HEK293T (cell line): ENCODE measurements at regions not wholly inside any gene's neighbourhood (a gene's known extent, or its start where the extent isn't known, plus 50 kb on each side); places are given as distances from the start of the nearest gene placed in this dataset.

Source experiments
- CTCF ChIA-PET: fragments of 350-600 bp; formaldehyde crosslinking; extraction: SDS; loops from one replicate; lab custom pipeline; 2021; ENCODE audit warnings: antibody characterized with exemption, inconsistent platforms; lab: Yijun Ruan, JAX
- POLR2A ChIA-PET: fragments of 350-600 bp; formaldehyde crosslinking; extraction: SDS; loops from one replicate; lab custom pipeline; 2020; ENCODE audit warnings: antibody characterized with exemption, inconsistent platforms; lab: Yijun Ruan, JAX
- DNase-seq: peaks from one replicate; pipeline ENCODE4 v3.0.0; 2012; ENCODE audit warnings: mixed read lengths; ENCODE audit errors: extremely low spot score
- ARNT ChIP-seq: fragments of 450-650 bp; IDR thresholded peaks from 2 replicates; pipeline ENCODE4 v1.6.1; 2017; ENCODE audit warnings: mild to moderate bottlenecking
- BHLHE40 ChIP-seq: fragments of 450-650 bp; IDR thresholded peaks from 2 replicates; pipeline ENCODE4 v1.6.1; 2016; ENCODE audit warnings: mild to moderate bottlenecking, moderate library complexity, borderline replicate concordance
- CTBP1 ChIP-seq: fragments of 450-650 bp; IDR thresholded peaks from 2 replicates; pipeline ENCODE4 v1.6.1; 2016; ENCODE audit warnings: borderline replicate concordance
- ELF4 ChIP-seq: fragments of 450-650 bp; IDR thresholded peaks from 2 replicates; pipeline ENCODE4 v1.6.1; 2017; ENCODE audit warnings: antibody characterized with exemption
- FOXA1 ChIP-seq: fragments of 450-650 bp; IDR thresholded peaks from 2 replicates; pipeline ENCODE4 v1.6.1; 2016; ENCODE audit warnings: mild to moderate bottlenecking
- FOXK2 ChIP-seq: fragments of 450-650 bp; IDR thresholded peaks from 2 replicates; pipeline ENCODE4 v1.6.1; 2016; ENCODE audit warnings: mild to moderate bottlenecking
- FOXM1 ChIP-seq: fragments of 450-650 bp; IDR thresholded peaks from 2 replicates; pipeline ENCODE4 v1.6.1; 2017; ENCODE audit warnings: mild to moderate bottlenecking, borderline replicate concordance
- HDGF ChIP-seq: fragments of 450-650 bp; IDR thresholded peaks from 2 replicates; pipeline ENCODE4 v1.6.1; 2017; ENCODE audit warnings: antibody characterized with exemption, borderline replicate concordance
- L3MBTL2 ChIP-seq: fragments of 450-650 bp; conservative IDR thresholded peaks from 2 replicates; pipeline ENCODE4 v1.6.1; 2016; ENCODE audit warnings: mild to moderate bottlenecking
- LEF1 ChIP-seq: fragments of 450-650 bp; IDR thresholded peaks from 2 replicates; pipeline ENCODE4 v1.6.1; 2017; ENCODE audit warnings: mild to moderate bottlenecking, borderline replicate concordance
- NFRKB ChIP-seq: fragments of 450-650 bp; IDR thresholded peaks from 2 replicates; pipeline ENCODE4 v1.6.1; 2016; ENCODE audit warnings: mild to moderate bottlenecking, moderate library complexity
- PKNOX1 ChIP-seq: fragments of 450-650 bp; IDR thresholded peaks from 2 replicates; pipeline ENCODE4 v1.6.1; 2016
- SP1 ChIP-seq: fragments of 450-650 bp; IDR thresholded peaks from 2 replicates; pipeline ENCODE4 v1.6.1; 2017
- SUZ12 ChIP-seq: fragments of 450-650 bp; IDR thresholded peaks from 2 replicates; pipeline ENCODE4 v1.6.1; 2016; ENCODE audit warnings: mild to moderate bottlenecking
- TARDBP ChIP-seq: fragments of 450-650 bp; IDR thresholded peaks from 2 replicates; pipeline ENCODE4 v1.6.1; 2016
- ZNF384 ChIP-seq: fragments of 450-650 bp; IDR thresholded peaks from 2 replicates; pipeline ENCODE4 v1.6.1; 2016

GRCh38 chr22:49413146-49413545 lies 414.5 kb downstream of the BRD1 start:
- CTCF ChIA-PET = no interaction called here
- POLR2A ChIA-PET = no interaction called here
- no peak for DNase-seq
- TF ChIP-seq HDGF (no peak), TARDBP (no peak), ZNF384 (no peak), LEF1 (no peak)

- TF ChIP-seq TARDBP = no peak
- no peak for DNase-seq
- CTCF ChIA-PET = no interaction called here
- POLR2A ChIA-PET = no interaction called here
Observed at GRCh38 chr22:49412236-49412635, 415.4 kb downstream of the BRD1 start.

- ChIA-PET POLR2A (no interaction called here), CTCF (no interaction called here)
- TF ChIP-seq FOXA1 (no peak), ZNF384 (no peak), PKNOX1 (no peak), NFRKB (no peak), ELF4 (no peak), FOXK2 (no peak), CTBP1 (no peak), ARNT (no peak), FOXM1 (no peak), LEF1 (no peak), TARDBP (no peak), HDGF (no peak), L3MBTL2 (no peak), BHLHE40 (no peak), SP1 (no peak), SUZ12 (no peak)
- DNase-seq = no peak
Observed at GRCh38 chr22:49411236-49411635, 416.4 kb downstream of the BRD1 start.

GRCh38 chr22:49408102-49408836 lies 419.4 kb downstream of the BRD1 start:
- TF ChIP-seq SUZ12 (no peak), HDGF (no peak)
- DNase-seq = no peak
- ChIA-PET CTCF (no interaction called here), POLR2A (no interaction called here)

- CTCF ChIA-PET = no interaction called here
- POLR2A ChIA-PET = no interaction called here
- TF ChIP-seq L3MBTL2 = no peak
- no peak for DNase-seq
Observed at GRCh38 chr22:49406879-49407587, 420.6 kb downstream of the BRD1 start.

GRCh38 chr22:49406047-49406650 lies 421.5 kb downstream of the BRD1 start:
- ChIA-PET CTCF (no interaction called here), POLR2A (no interaction called here)
- DNase-seq = no peak
- TF ChIP-seq ARNT (no peak), TARDBP (no peak), SUZ12 (no peak), LEF1 (no peak), BHLHE40 (no peak), ELF4 (no peak)

- ChIA-PET POLR2A (no interaction called here), CTCF (no interaction called here)
- DNase-seq = no peak
- no peak for TF ChIP-seq SUZ12
- no peak for TF ChIP-seq L3MBTL2
- no peak for TF ChIP-seq HDGF
- TF ChIP-seq ELF4 = no peak
- TF ChIP-seq SP1 = no peak
- TF ChIP-seq ARNT = no peak
- no peak for TF ChIP-seq LEF1
- no peak for TF ChIP-seq CTBP1
- no peak for TF ChIP-seq FOXM1
- TF ChIP-seq FOXA1 = no peak
- no peak for TF ChIP-seq FOXK2
- TF ChIP-seq TARDBP = no peak
- no peak for TF ChIP-seq PKNOX1
- no peak for TF ChIP-seq NFRKB
- no peak for TF ChIP-seq ZNF384
Observed at GRCh38 chr22:49405590-49405989, 422.1 kb downstream of the BRD1 start.

GRCh38 chr22:49404576-49405241 lies 423.0 kb downstream of the BRD1 start:
- no peak for TF ChIP-seq PKNOX1
- TF ChIP-seq FOXA1 = no peak
- TF ChIP-seq L3MBTL2 = no peak
- no peak for TF ChIP-seq ARNT
- no peak for TF ChIP-seq SP1
- no peak for TF ChIP-seq CTBP1
- TF ChIP-seq SUZ12 = no peak
- no peak for TF ChIP-seq LEF1
- CTCF ChIA-PET = no interaction called here
- POLR2A ChIA-PET = no interaction called here
- no peak for DNase-seq
